NB4 (cell line): ENCODE measurements at regions not wholly inside any gene's neighbourhood (a gene's known extent, or its start where the extent isn't known, plus 50 kb on each side); places are given as distances from the start of the nearest gene placed in this dataset.

Experiments
- CTCF ChIP-seq: IDR thresholded peaks from one replicate; pipeline ENCODE4 v1.5.1; 2012; ENCODE audit warnings: low read depth, low read length
- POLR2A ChIP-seq: IDR thresholded peaks from 2 replicates; pipeline ENCODE4 v1.6.1; 2011; ENCODE audit warnings: mild to moderate bottlenecking; ENCODE audit not compliant: insufficient read length; ENCODE audit errors: extremely low read depth

- no peak for TF ChIP-seq CTCF
- no peak for TF ChIP-seq POLR2A
Observed at GRCh38 chr10:43943818-43944360, 295.2 kb upstream of the ZNF32 start.
